K562 (cell line): ENCODE measurements at regions not wholly inside any gene's neighbourhood (a gene's known extent, or its start where the extent isn't known, plus 50 kb on each side); places are given as distances from the start of the nearest gene placed in this dataset.

Experiments
- ATAC-seq: fragments of 200-7000 bp; cut with Tn5 transposase; 3 replicates; pipeline ENCODE4 v1.9.1; 2020; ENCODE audit warnings: moderate library complexity
- BruUV-seq: library from RNA; stranded (reverse); fragments of 400-500 nt; replicated peaks from 2 replicates; lab custom pipeline; 2021; lab: Mats Ljungman, UMichigan
- CTCF ChIA-PET: fragments of 300-600 bp; formaldehyde crosslinking; extraction: SDS; loops from one replicate; lab custom pipeline; 2021; ENCODE audit warnings: low intra/inter-chr PET ratio; lab: Yijun Ruan, JAX
- POLR2A ChIA-PET: fragments of 300-600, 350-650 bp; sonication (Branson Sonifier 250); formaldehyde crosslinking; extraction: SDS; loops from one replicate; lab custom pipeline; 2021; ENCODE audit warnings: antibody characterized with exemption, inconsistent platforms; lab: Yijun Ruan, JAX
- DNase-seq, 4 experiments: peaks; one replicate each; pipeline versions ENCODE4 v3.0.0 to v3.0.0-alpha.2; 2011 to 2018; ENCODE audit warnings: low spot score in 3 of 4, mixed read lengths in 3 of 4; ENCODE audit errors: extremely low read depth in 1 of 4
- FAIRE-seq: peaks from 2 replicates; lab custom pipeline; 2011; peaks lifted over from hg19 to GRCh38; lab: Jason Lieb, UNC
- H2AFZ ChIP-seq: 2 replicates; pipeline ENCODE4 v1.6.0; 2011; ENCODE audit warnings: low read depth, low read length, control low read depth, inconsistent platforms
- H3K27ac ChIP-seq: fragments of 200-600 bp; 3 replicates; pipeline ENCODE4 v1.8.0; 2011; ENCODE audit warnings: low read depth, mild to moderate bottlenecking, control low read depth, inconsistent platforms, low read length, moderate library complexity, mixed read lengths; ENCODE audit errors: extremely low read depth
- H3K27me3 ChIP-seq, 2 experiments: fragments of 300-600 bp in 1 of 2; 2 replicates in 1 of 2; 3 replicates in 1 of 2; pipeline versions ENCODE4 v1.6.0 to v1.8.0; 2011; ENCODE audit warnings: inconsistent platforms in 2 of 2, low read length in 2 of 2, mild to moderate bottlenecking in 1 of 2, mixed read lengths in 1 of 2, moderate library complexity in 1 of 2; ENCODE audit not compliant: control insufficient read depth in 2 of 2, insufficient read depth in 2 of 2
- H3K36me3 ChIP-seq: fragments of 300-600 bp; 3 replicates; pipeline ENCODE4 v1.8.0; 2011; ENCODE audit warnings: mild to moderate bottlenecking, low read length, inconsistent platforms; ENCODE audit not compliant: control insufficient read depth, insufficient read depth
- H3K4me1 ChIP-seq, 2 experiments: fragments of 200-600 bp in 1 of 2; replicated peaks in 1 of 2; 2 replicates in 1 of 2; 3 replicates in 1 of 2; pipeline versions ENCODE4 v1.5.1 to v1.8.0; 2011; ENCODE audit warnings: inconsistent platforms in 2 of 2, low read length in 2 of 2, mild to moderate bottlenecking in 1 of 2, mixed read lengths in 1 of 2, moderate library complexity in 1 of 2; ENCODE audit not compliant: control insufficient read depth in 2 of 2, insufficient read depth in 2 of 2
- H3K4me2 ChIP-seq: 2 replicates; pipeline ENCODE4 v1.6.1; 2011; ENCODE audit warnings: low read length, control low read depth, inconsistent platforms, mixed read lengths; ENCODE audit not compliant: insufficient read depth
- H3K4me3 ChIP-seq: fragments of 200-600 bp; sonication (generic), shearing (Covaris generic); 2 replicates; pipeline ENCODE4 v1.5.1; 2016; ENCODE audit warnings: control low read depth, inconsistent platforms
- H3K79me2 ChIP-seq: fragments of 200-600 bp; 3 replicates; pipeline ENCODE4 v1.8.0; 2011; ENCODE audit warnings: low read length, inconsistent platforms; ENCODE audit not compliant: control insufficient read depth, insufficient read depth
- H3K9ac ChIP-seq, 2 experiments: 2 replicates each; pipeline versions ENCODE4 v1.6.0 to v1.6.1; 2011; ENCODE audit warnings: low read depth in 2 of 2, low read length in 2 of 2, control low read depth in 1 of 2, inconsistent platforms in 1 of 2, mild to moderate bottlenecking in 1 of 2, mixed read lengths in 1 of 2; ENCODE audit not compliant: insufficient read depth in 1 of 2
- H3K9me1 ChIP-seq: one replicate; pipeline ENCODE4 v1.6.0; 2011; ENCODE audit warnings: inconsistent platforms, mild to moderate bottlenecking, low read length, moderate library complexity; ENCODE audit not compliant: control insufficient read depth, insufficient read depth
- H3K9me3 ChIP-seq: replicated peaks from 2 replicates; pipeline ENCODE4 v1.5.1; 2011; ENCODE audit warnings: low read depth, low read length, inconsistent platforms; ENCODE audit not compliant: control insufficient read depth, insufficient read depth
- H4K20me1 ChIP-seq: replicated peaks from 2 replicates; pipeline ENCODE4 v1.6.1; 2011; ENCODE audit warnings: low read length, inconsistent platforms, mixed read lengths; ENCODE audit not compliant: control insufficient read depth, insufficient read depth
- EWSR1 ChIP-seq: fragments of 450-650 bp; IDR thresholded peaks from 2 replicates; pipeline ENCODE4 v1.6.1; 2018; ENCODE audit warnings: borderline replicate concordance, mild to moderate bottlenecking, low read depth, moderate library complexity; ENCODE audit not compliant: partially characterized antibody
- HLTF ChIP-seq: fragments of 450-650 bp; IDR thresholded peaks from 2 replicates; pipeline ENCODE4 v1.6.1; 2016
- KAT8 ChIP-seq: fragments of 450-650 bp; IDR thresholded peaks from 2 replicates; pipeline ENCODE4 v1.6.1; 2016; ENCODE audit warnings: low read depth, mild to moderate bottlenecking
- NELFE ChIP-seq: IDR thresholded peaks from 2 replicates; pipeline ENCODE4 v1.6.1; 2011; ENCODE audit warnings: mild to moderate bottlenecking; ENCODE audit not compliant: insufficient read depth, insufficient read length
- NFIX ChIP-seq: fragments of 250-450 bp; sonication (Bioruptor Pico); IDR thresholded peaks from 2 replicates; pipeline ENCODE4 v1.4.0; 2020; ENCODE audit warnings: low read depth, mild to moderate bottlenecking, moderate library complexity
- PHB ChIP-seq: fragments of 250-450 bp; sonication (Bioruptor Pico); IDR thresholded peaks from 2 replicates; pipeline ENCODE4 v1.5.0; 2021
- POLR3A ChIP-seq: IDR thresholded peaks from 2 replicates; pipeline ENCODE4 v1.6.1; 2011; ENCODE audit warnings: borderline replicate concordance, mild to moderate bottlenecking, moderate library complexity; ENCODE audit not compliant: insufficient read length, insufficient read depth; ENCODE audit errors: extremely low read depth
- POLR3G ChIP-seq: IDR thresholded peaks from 2 replicates; pipeline ENCODE4 v1.6.1; 2011; ENCODE audit not compliant: insufficient read length, insufficient replicate concordance; ENCODE audit errors: extremely low read depth
- ZKSCAN1 ChIP-seq: fragments of 150-350 bp; IDR thresholded peaks from 2 replicates; pipeline ENCODE4 v1.6.1; 2016; ENCODE audit warnings: low read depth, low read length
- ZNF785 ChIP-seq: fragments of 250-450 bp; sonication (Bioruptor Pico); IDR thresholded peaks from 2 replicates; pipeline ENCODE4 v1.4.0; 2020; ENCODE audit warnings: mild to moderate bottlenecking
- ZZZ3 ChIP-seq: fragments of 450-650 bp; IDR thresholded peaks from 2 replicates; pipeline ENCODE4 v1.6.1; 2016; ENCODE audit warnings: antibody characterized with exemption, mild to moderate bottlenecking, moderate library complexity
- WGBS: fragments of 100-300 bp; shearing (Covaris generic); methylation state at CpG from one replicate; pipeline ENCODE4 v1.1.6; 2016; ENCODE audit warnings: low coverage, mixed read lengths; ENCODE audit not compliant: insufficient coverage; ENCODE audit errors: missing lambda C conversion rate; 5-methylcytosine and 5-hydroxymethylcytosine counted together
- in situ Hi-C: fragments of 300-500 bp; cut with MboI; formaldehyde crosslinking; loops from 4 replicates; pipeline ENCODE4 v1.15.0; 2018; ENCODE audit warnings: inconsistent platforms, mixed read lengths
- intact Hi-C: fragments of 100-400 bp; cut with micrococcal nuclease; formaldehyde crosslinking; loops from 2 replicates; pipeline ENCODE4 v1.14.2; 2022
- TF ChIP-seq, protein P1 (sequence below): fragments of 450-650 bp; IDR thresholded peaks from 2 replicates; pipeline ENCODE4 v1.6.1; 2016; ENCODE audit warnings: mild to moderate bottlenecking

GRCh38 chr1:87513255-87513654 lies 184.6 kb downstream of the LMO4 start:
- ATAC-seq (no peak), DNase-seq (no peak), FAIRE-seq (no peak)
- intact Hi-C loops: no loop called here
- no peaks in the 10 kb centered on the region for H4K20me1 ChIP-seq
- H3K4me3 ChIP-seq: no peak overlapping the region
- no peak overlapping the region for H3K9ac ChIP-seq
- CTCF ChIA-PET: no interaction called here
- no peaks in the 10 kb centered on the region for H3K79me2 ChIP-seq
- H3K4me2 ChIP-seq: no peak overlapping the region
- H3K27ac ChIP-seq: no peak overlapping the region
- no peaks in the 10 kb centered on the region; a peak in 1 of 5 replicates for H3K4me1 ChIP-seq
- H3K27me3 ChIP-seq: no peaks in the 10 kb centered on the region
- in situ Hi-C loops: no loop called here
- H3K9me3 ChIP-seq: no peaks in the 10 kb centered on the region
- no TSS peak for BruUV-seq
- no peaks in the 10 kb centered on the region for H3K36me3 ChIP-seq
- POLR2A ChIA-PET: no interaction called here
- TF ChIP-seq NFIX (CRISPR knock-in tag) (no peak), EWSR1 (no peak), HLTF (no peak), POLR3G (no peak), ZNF785 (CRISPR knock-in tag) (no peak), PHB (CRISPR knock-in tag) (no peak), ZZZ3 (no peak), KAT8 (no peak), NELFE (no peak), ZKSCAN1 (no peak), POLR3A (no peak)
- TF ChIP-seq, protein P1, sequence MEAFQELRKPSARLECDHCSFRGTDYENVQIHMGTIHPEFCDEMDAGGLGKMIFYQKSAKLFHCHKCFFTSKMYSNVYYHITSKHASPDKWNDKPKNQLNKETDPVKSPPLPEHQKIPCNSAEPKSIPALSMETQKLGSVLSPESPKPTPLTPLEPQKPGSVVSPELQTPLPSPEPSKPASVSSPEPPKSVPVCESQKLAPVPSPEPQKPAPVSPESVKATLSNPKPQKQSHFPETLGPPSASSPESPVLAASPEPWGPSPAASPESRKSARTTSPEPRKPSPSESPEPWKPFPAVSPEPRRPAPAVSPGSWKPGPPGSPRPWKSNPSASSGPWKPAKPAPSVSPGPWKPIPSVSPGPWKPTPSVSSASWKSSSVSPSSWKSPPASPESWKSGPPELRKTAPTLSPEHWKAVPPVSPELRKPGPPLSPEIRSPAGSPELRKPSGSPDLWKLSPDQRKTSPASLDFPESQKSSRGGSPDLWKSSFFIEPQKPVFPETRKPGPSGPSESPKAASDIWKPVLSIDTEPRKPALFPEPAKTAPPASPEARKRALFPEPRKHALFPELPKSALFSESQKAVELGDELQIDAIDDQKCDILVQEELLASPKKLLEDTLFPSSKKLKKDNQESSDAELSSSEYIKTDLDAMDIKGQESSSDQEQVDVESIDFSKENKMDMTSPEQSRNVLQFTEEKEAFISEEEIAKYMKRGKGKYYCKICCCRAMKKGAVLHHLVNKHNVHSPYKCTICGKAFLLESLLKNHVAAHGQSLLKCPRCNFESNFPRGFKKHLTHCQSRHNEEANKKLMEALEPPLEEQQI: no peak
- TF ChIP-seq, all 486 proteins: peak for 0
- 2% methylated on average over 4 of the region's 4 CpGs for WGBS
- no peak overlapping the region for H2AFZ ChIP-seq
- no peaks in the 10 kb centered on the region for H3K9me1 ChIP-seq
